ENCODE measurements at regions not wholly inside any gene's neighbourhood (a gene's known extent, or its start where the extent isn't known, plus 50 kb on each side); places are given as distances from the start of the nearest gene placed in this dataset.

DNA sequence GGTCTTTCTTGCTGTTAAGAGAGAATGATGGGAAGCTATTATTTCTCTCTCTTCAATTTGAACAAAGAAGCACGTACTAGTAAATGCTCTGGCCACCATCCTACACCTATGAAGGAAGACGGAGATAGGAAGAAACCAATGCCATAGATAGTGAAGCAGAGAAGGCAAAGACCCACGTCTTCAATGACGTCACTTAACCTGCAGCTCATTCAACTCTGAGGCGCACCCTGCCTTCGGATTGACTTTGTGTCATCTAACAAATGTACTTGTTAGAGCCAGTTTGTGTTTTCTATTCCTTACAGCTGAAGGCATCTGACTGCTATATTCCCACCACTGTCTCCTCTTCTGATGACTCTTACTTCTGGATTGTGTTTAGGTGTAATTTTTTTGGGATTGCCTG lies 332.5 kb upstream of the DDI1 start:
- TF ChIP-seq EZH2 (IDR thresholded peaks at IDR 0.05; ENCODE audit: low read length, missing control alignments), result no peak
- TF ChIP-seq, protein P1, sequence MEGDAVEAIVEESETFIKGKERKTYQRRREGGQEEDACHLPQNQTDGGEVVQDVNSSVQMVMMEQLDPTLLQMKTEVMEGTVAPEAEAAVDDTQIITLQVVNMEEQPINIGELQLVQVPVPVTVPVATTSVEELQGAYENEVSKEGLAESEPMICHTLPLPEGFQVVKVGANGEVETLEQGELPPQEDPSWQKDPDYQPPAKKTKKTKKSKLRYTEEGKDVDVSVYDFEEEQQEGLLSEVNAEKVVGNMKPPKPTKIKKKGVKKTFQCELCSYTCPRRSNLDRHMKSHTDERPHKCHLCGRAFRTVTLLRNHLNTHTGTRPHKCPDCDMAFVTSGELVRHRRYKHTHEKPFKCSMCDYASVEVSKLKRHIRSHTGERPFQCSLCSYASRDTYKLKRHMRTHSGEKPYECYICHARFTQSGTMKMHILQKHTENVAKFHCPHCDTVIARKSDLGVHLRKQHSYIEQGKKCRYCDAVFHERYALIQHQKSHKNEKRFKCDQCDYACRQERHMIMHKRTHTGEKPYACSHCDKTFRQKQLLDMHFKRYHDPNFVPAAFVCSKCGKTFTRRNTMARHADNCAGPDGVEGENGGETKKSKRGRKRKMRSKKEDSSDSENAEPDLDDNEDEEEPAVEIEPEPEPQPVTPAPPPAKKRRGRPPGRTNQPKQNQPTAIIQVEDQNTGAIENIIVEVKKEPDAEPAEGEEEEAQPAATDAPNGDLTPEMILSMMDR (conservative IDR thresholded peaks at IDR 0.05 in 1 of 2, IDR thresholded peaks at IDR 0.05 in 1 of 2; ENCODE audit: low read depth in 1 of 2, low read length in 2 of 2), result no peak
- H3K9ac ChIP-seq (ENCODE audit: insufficient read depth, low read length), result no peak overlapping the region

DNA sequence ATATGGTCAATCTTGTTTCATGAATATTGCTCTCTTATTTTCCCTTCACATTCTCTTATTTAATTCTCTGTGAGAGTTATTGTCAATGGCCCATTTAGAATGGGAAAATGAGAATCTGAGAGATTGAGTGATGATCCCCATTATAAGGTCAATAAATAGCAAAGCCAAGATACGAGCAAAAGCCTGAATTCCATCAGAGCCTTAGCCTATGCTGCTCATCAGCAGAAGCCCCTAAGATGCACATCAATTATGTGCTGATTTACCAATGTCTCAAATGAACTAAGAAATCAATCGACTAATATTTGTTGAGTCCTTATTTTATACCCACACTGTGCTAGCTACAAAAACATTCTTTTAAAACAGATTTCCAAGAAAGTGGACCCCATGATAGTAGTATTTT lies 330.8 kb upstream of the DDI1 start:
- H2AFZ ChIP-seq (ENCODE audit: low read length), result no peak overlapping the region
- no peak overlapping the region for H3K27ac ChIP-seq (ENCODE audit: insufficient read depth, low read length)

More for the DNA sequence above, 332.5 kb upstream of the DDI1 start:
- Histone ChIP-seq H3K36me3 (ENCODE audit: control insufficient read depth, insufficient read depth, low read length) (no peaks in the 10 kb centered on the region), H3K9me3 (ENCODE audit: control insufficient read depth, insufficient read depth, low read depth, low read length) (no peaks in the 10 kb centered on the region), H3K4me3 (replicated peaks in 1 of 4; ENCODE audit: control extremely low read depth in 1 of 4, insufficient read depth in 1 of 4, low read depth in 3 of 4, low read length in 4 of 4) (no peak overlapping the region), H3K79me2 (ENCODE audit: control insufficient read depth, insufficient read depth, low read length) (no peaks in the 10 kb centered on the region), H3K27ac (ENCODE audit: insufficient read depth, low read length) (no peak overlapping the region), H2AFZ (ENCODE audit: low read length) (no peak overlapping the region), H3K4me2 (ENCODE audit: extremely low read depth, insufficient read depth, low read length) (no peak overlapping the region), H3K27me3 (ENCODE audit: control insufficient read depth, insufficient read depth, low read length) (no peaks in the 10 kb centered on the region), H3K4me1 (ENCODE audit: control insufficient read depth, extremely low read depth, insufficient read depth, low read length) (no peaks in the 10 kb centered on the region), H4K20me1 (ENCODE audit: control insufficient read depth, extremely low read depth, insufficient read depth, low read length) (no peaks in the 10 kb centered on the region)
- no peak for DNase-seq (ENCODE audit: low read depth in 2 of 2)

DNA sequence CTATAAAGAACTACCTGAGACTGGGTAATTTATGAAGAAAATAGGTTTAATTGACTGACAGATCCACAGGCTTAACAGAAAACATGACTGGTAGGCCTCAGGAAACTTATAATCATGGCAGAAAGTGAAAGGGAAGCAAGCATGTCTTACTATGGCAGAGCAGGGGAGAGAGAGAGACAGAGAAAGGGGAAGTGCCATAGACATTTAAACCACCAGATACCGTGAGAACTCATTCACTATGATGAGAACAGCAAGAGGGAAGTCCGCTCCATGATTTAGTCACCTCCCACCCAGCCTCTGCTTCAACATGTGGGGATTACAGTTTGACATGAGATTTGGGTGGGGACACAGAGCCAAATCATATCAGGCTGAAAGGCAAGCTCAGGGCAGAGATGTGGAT lies 327.1 kb upstream of the DDI1 start:
- Histone ChIP-seq H3K27ac (ENCODE audit: insufficient read depth, low read length) (no peak overlapping the region), H2AFZ (ENCODE audit: low read length) (no peak overlapping the region), H3K79me2 (ENCODE audit: control insufficient read depth, insufficient read depth, low read length) (no peaks in the 10 kb centered on the region), H3K4me3 (replicated peaks in 1 of 4; ENCODE audit: control extremely low read depth in 1 of 4, insufficient read depth in 1 of 4, low read depth in 3 of 4, low read length in 4 of 4) (no peak overlapping the region), H3K9ac (ENCODE audit: insufficient read depth, low read length) (no peak overlapping the region), H3K4me1 (ENCODE audit: control insufficient read depth, extremely low read depth, insufficient read depth, low read length) (no peaks in the 10 kb centered on the region), H3K4me2 (ENCODE audit: extremely low read depth, insufficient read depth, low read length) (no peak overlapping the region), H3K9me3 (ENCODE audit: control insufficient read depth, insufficient read depth, low read depth, low read length) (no peaks in the 10 kb centered on the region), H3K36me3 (ENCODE audit: control insufficient read depth, insufficient read depth, low read length) (no peaks in the 10 kb centered on the region), H3K27me3 (ENCODE audit: control insufficient read depth, insufficient read depth, low read length) (no peaks in the 10 kb centered on the region), H4K20me1 (ENCODE audit: control insufficient read depth, extremely low read depth, insufficient read depth, low read length) (no peaks in the 10 kb centered on the region)
- DNase-seq (ENCODE audit: low read depth in 2 of 2), result no peak
- TF ChIP-seq EZH2 (IDR thresholded peaks at IDR 0.05; ENCODE audit: low read length, missing control alignments), result no peak
- TF ChIP-seq, protein P1 (conservative IDR thresholded peaks at IDR 0.05 in 1 of 2, IDR thresholded peaks at IDR 0.05 in 1 of 2; ENCODE audit: low read depth in 1 of 2, low read length in 2 of 2), result no peak

More for the DNA sequence above, 330.8 kb upstream of the DDI1 start:
- no peaks in the 10 kb centered on the region for H3K79me2 ChIP-seq (ENCODE audit: control insufficient read depth, insufficient read depth, low read length)
- H3K9ac ChIP-seq (ENCODE audit: insufficient read depth, low read length), result no peak overlapping the region
- no peaks in the 10 kb centered on the region for H3K4me1 ChIP-seq (ENCODE audit: control insufficient read depth, extremely low read depth, insufficient read depth, low read length)
- no peaks in the 10 kb centered on the region for H3K36me3 ChIP-seq (ENCODE audit: control insufficient read depth, insufficient read depth, low read length)
- DNase-seq (ENCODE audit: low read depth in 2 of 2), result no peak
- no peak for TF ChIP-seq EZH2 (IDR thresholded peaks at IDR 0.05; ENCODE audit: low read length, missing control alignments)
- TF ChIP-seq, protein P1 (conservative IDR thresholded peaks at IDR 0.05 in 1 of 2, IDR thresholded peaks at IDR 0.05 in 1 of 2; ENCODE audit: low read depth in 1 of 2, low read length in 2 of 2), result no peak
- no peak overlapping the region for H3K4me2 ChIP-seq (ENCODE audit: extremely low read depth, insufficient read depth, low read length)
- no peak overlapping the region for H3K4me3 ChIP-seq (replicated peaks in 1 of 4; ENCODE audit: control extremely low read depth in 1 of 4, insufficient read depth in 1 of 4, low read depth in 3 of 4, low read length in 4 of 4)
- H4K20me1 ChIP-seq (ENCODE audit: control insufficient read depth, extremely low read depth, insufficient read depth, low read length), result no peaks in the 10 kb centered on the region
- H3K9me3 ChIP-seq (ENCODE audit: control insufficient read depth, insufficient read depth, low read depth, low read length), result no peaks in the 10 kb centered on the region
- no peaks in the 10 kb centered on the region for H3K27me3 ChIP-seq (ENCODE audit: control insufficient read depth, insufficient read depth, low read length)
